ENCODE measurements at regions not wholly inside any gene's neighbourhood (a gene's known extent, or its start where the extent isn't known, plus 50 kb on each side); places are given as distances from the start of the nearest gene placed in this dataset.

- TF ChIP-seq CTCF (IDR thresholded peaks at IDR 0.05) (no peak), EZH2phosphoT487 (IDR thresholded peaks at IDR 0.05) (no peak)
These were observed 881.2 kb downstream of the GALC start for GRCh38 chr14:87111741-87112140.

Data from neural progenitor cell (in vitro differentiated cells).